Smooth muscle cell (in vitro differentiated cells): ENCODE measurements at regions not wholly inside any gene's neighbourhood (a gene's known extent, or its start where the extent isn't known, plus 50 kb on each side); places are given as distances from the start of the nearest gene placed in this dataset.

Experiments
- DNase-seq: peaks from one replicate; lab custom pipeline; 2025; ENCODE audit not compliant: unreplicated experiment; lab: John Stamatoyannopoulos, UW
- H2AFZ ChIP-seq: fragments of 200-600 bp; sonication (generic); 2 replicates; pipeline ENCODE4 v1.6.0; 2016; ENCODE audit warnings: antibody characterized with exemption, low read depth, mild to moderate bottlenecking
- H3F3A ChIP-seq: fragments of 200-600 bp; sonication (generic); 2 replicates; pipeline ENCODE4 v1.6.0; 2017; ENCODE audit warnings: antibody characterized with exemption, low read depth
- H3K27ac ChIP-seq: fragments of 200-600 bp; sonication (generic); 2 replicates; pipeline ENCODE4 v1.5.1; 2016; ENCODE audit warnings: low read depth, mild to moderate bottlenecking
- H3K27me3 ChIP-seq: fragments of 200-600 bp; sonication (generic); 2 replicates; pipeline ENCODE4 v1.6.1; 2016; ENCODE audit warnings: low read depth, mild to moderate bottlenecking
- H3K36me3 ChIP-seq: fragments of 200-600 bp; sonication (generic); 2 replicates; pipeline ENCODE4 v1.5.1; 2016; ENCODE audit warnings: low read depth
- H3K4me1 ChIP-seq: fragments of 200-600 bp; sonication (generic); 2 replicates; pipeline ENCODE4 v1.5.1; 2016; ENCODE audit warnings: low read depth
- H3K4me2 ChIP-seq: fragments of 200-600 bp; sonication (generic); 2 replicates; pipeline ENCODE4 v1.6.0; 2016; ENCODE audit warnings: mild to moderate bottlenecking
- H3K4me3 ChIP-seq: fragments of 200-600 bp; sonication (generic); 2 replicates; pipeline ENCODE4 v1.5.1; 2016; ENCODE audit warnings: mild to moderate bottlenecking
- H3K79me2 ChIP-seq: fragments of 200-600 bp; sonication (generic); 2 replicates; pipeline ENCODE4 v1.6.0; 2016; ENCODE audit warnings: low read depth, mild to moderate bottlenecking
- H3K9ac ChIP-seq: fragments of 200-600 bp; sonication (generic); 2 replicates; pipeline ENCODE4 v1.6.0; 2016; ENCODE audit warnings: low read depth
- H3K9me3 ChIP-seq: fragments of 200-600 bp; sonication (generic); replicated peaks from 2 replicates; pipeline ENCODE4 v1.5.1; 2016; ENCODE audit warnings: low read depth
- H4K20me1 ChIP-seq: fragments of 200-600 bp; sonication (generic); 2 replicates; pipeline ENCODE4 v1.6.0; 2016; ENCODE audit warnings: low read depth
- WGBS: methylation state at CpG from one replicate; pipeline ENCODE4 v1.1.7; 2016; ENCODE audit warnings: low lambda C conversion rate; 5-methylcytosine and 5-hydroxymethylcytosine counted together
- TF ChIP-seq, protein P1 (sequence below): fragments of 200-600 bp; sonication (generic); IDR thresholded peaks from 2 replicates; pipeline ENCODE4 v1.5.1; 2017; ENCODE audit warnings: borderline replicate concordance, mild to moderate bottlenecking, antibody characterized with exemption; ENCODE audit not compliant: insufficient read depth, poor library complexity, severe bottlenecking

DNA sequence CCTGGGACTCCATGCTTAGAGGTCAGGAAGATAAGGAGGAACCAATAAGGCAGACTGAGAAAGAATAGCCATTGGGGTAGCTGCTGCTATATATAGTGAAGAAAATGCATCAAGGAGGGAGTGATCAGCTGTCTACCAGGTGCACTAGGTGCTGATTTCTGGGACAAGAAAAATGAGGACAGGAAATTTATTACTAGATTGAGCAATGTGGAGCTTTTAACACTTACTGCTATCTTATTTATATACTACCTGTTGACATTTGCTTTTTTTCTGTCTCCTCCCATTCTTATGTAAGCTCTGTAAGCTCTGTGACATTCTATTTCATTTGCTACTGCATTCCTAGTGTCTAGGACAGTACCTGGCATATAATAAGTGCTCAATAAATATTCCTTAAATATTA is 53.7 kb upstream of the DHX40 start:
- Histone ChIP-seq H3K36me3 (no peaks in the 10 kb centered on the region), H3K27me3 (no peaks in the 10 kb centered on the region), H3K4me1 (peaks cover 5% of the 10 kb centered on the region), H3F3A (peaks cover 7% of the 10 kb centered on the region), H3K9me3 (no peaks in the 10 kb centered on the region), H3K4me2 (no peak overlapping the region), H3K79me2 (no peaks in the 10 kb centered on the region), H3K27ac (no peak overlapping the region), H2AFZ (no peak overlapping the region), H4K20me1 (no peaks in the 10 kb centered on the region), H3K9ac (no peak overlapping the region), H3K4me3 (no peak overlapping the region)
- TF ChIP-seq, protein P1, sequence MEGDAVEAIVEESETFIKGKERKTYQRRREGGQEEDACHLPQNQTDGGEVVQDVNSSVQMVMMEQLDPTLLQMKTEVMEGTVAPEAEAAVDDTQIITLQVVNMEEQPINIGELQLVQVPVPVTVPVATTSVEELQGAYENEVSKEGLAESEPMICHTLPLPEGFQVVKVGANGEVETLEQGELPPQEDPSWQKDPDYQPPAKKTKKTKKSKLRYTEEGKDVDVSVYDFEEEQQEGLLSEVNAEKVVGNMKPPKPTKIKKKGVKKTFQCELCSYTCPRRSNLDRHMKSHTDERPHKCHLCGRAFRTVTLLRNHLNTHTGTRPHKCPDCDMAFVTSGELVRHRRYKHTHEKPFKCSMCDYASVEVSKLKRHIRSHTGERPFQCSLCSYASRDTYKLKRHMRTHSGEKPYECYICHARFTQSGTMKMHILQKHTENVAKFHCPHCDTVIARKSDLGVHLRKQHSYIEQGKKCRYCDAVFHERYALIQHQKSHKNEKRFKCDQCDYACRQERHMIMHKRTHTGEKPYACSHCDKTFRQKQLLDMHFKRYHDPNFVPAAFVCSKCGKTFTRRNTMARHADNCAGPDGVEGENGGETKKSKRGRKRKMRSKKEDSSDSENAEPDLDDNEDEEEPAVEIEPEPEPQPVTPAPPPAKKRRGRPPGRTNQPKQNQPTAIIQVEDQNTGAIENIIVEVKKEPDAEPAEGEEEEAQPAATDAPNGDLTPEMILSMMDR: no peak
- no peak for DNase-seq

DNA sequence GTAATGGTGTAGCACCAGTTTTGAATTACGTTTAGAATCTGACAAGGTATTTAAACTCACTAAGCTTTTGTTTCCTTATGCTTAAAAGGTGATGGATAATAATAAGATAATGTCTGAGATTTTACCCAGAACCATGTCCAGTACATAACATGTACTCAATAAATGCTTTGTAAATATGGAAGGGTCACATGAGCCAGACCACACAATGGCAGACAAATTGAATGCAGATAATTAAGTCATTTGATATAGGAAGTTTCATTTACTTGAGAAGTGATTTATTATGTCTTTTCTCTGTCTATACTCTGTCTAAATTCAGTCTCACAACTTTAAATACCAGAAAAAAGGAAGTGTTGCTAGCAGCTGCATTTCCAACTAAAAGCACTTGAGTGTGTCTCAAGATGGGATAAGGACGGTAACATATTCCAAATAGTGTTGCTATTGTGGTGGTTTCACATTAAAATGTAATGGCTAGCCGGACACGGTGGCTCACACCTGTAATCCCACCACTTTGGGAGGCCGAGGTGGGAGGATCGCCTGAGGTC is 52.5 kb upstream of the DHX40 start:
- H3K36me3 ChIP-seq: no peaks in the 10 kb centered on the region
- 95% methylated on average over 6 of the region's 6 CpGs for WGBS
- TF ChIP-seq, protein P1: no peak
- H3K4me1 ChIP-seq: peaks cover 5% of the 10 kb centered on the region
- no peaks in the 10 kb centered on the region for H3F3A ChIP-seq
- no peaks in the 10 kb centered on the region for H3K27me3 ChIP-seq
- DNase-seq: no peak
- H2AFZ ChIP-seq: no peak overlapping the region
- no peaks in the 10 kb centered on the region for H3K9me3 ChIP-seq
- H3K27ac ChIP-seq: no peak overlapping the region
- H4K20me1 ChIP-seq: no peaks in the 10 kb centered on the region
- H3K9ac ChIP-seq: no peak overlapping the region
- H3K79me2 ChIP-seq: no peaks in the 10 kb centered on the region
- H3K4me2 ChIP-seq: no peak overlapping the region
- no peak overlapping the region for H3K4me3 ChIP-seq

DNA sequence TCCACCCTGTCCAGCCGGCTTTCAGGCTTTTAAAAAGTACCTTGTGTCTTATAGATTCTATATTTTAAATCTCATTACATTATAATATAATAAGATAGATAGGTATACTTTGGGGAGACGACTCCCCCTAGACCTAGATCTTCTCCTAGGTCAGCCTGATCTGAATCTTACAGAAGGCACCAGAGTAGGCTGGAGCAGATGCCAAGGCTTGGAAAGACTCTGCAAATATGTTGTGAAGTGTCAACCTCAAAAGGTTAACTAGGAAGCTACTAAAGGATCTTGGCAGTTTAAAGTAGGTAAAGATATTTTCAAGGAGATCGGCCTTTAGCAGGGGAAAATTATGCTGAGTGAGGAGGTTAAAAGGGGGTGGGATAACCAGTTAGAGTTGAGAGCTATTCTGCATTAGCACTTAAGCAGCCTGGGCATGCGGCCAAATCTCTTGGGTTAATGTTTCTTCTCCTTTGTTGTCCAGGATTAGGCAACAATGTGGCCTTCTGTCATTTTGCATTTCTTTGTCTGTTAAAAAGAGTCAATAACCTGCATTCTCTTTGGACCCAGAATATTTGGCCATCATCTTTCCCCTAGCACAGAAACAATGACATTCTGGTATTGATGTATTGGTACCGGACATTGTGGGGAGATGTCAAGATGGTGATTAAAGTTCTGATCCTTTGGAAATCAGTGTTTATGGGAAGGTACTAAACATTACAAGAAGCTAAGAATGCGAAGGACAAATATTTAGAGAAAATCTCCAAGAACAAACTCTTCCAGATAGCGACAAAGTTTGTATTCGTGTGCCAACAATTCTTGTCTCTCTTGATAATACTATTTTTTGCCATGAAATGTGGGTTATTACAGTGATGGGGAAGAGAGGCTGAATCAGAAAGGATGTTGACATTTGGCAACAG is 51.2 kb upstream of the DHX40 start:
- H3F3A ChIP-seq: no peaks in the 10 kb centered on the region
- no peak overlapping the region for H3K4me3 ChIP-seq
- TF ChIP-seq, protein P1: no peak
- peaks cover 5% of the 10 kb centered on the region for H3K4me1 ChIP-seq
- no peaks in the 10 kb centered on the region for H3K27me3 ChIP-seq
- no peaks in the 10 kb centered on the region for H3K9me3 ChIP-seq
- H4K20me1 ChIP-seq: no peaks in the 10 kb centered on the region
- no peak overlapping the region for H3K27ac ChIP-seq
- WGBS: 79% methylated on average over 8 of the region's 8 CpGs
- no peaks in the 10 kb centered on the region for H3K36me3 ChIP-seq
- no peak for DNase-seq
- no peak overlapping the region for H3K4me2 ChIP-seq
- no peak overlapping the region for H2AFZ ChIP-seq
- H3K9ac ChIP-seq: no peak overlapping the region
- no peaks in the 10 kb centered on the region for H3K79me2 ChIP-seq
